Ovary (tissue), 7 donors: ENCODE measurements at regions not wholly inside any gene's neighbourhood (a gene's known extent, or its start where the extent isn't known, plus 50 kb on each side); places are given as distances from the start of the nearest gene placed in this dataset.

Source experiments
- DNase-seq, 5 donors: peaks; one replicate each; pipeline ENCODE4 v3.0.0-alpha.2; 2019 to 2020
- H3K27ac ChIP-seq, 2 donors: fragments of 200-600 bp; one replicate each; pipeline versions ENCODE4 v1.5.1 to v1.8.0; 2019 to 2022
- H3K27me3 ChIP-seq: fragments of 200-600 bp; one replicate; pipeline ENCODE4 v1.8.0; 2022
- H3K36me3 ChIP-seq: fragments of 200-600 bp; sonication (generic); one replicate; pipeline ENCODE4 v1.5.1; 2019
- H3K4me1 ChIP-seq: one replicate; pipeline ENCODE4 v1.8.1; 2013; ENCODE audit warnings: mild to moderate bottlenecking, moderate library complexity; ENCODE audit not compliant: insufficient read depth
- H3K4me3 ChIP-seq: fragments of 200-600 bp; sonication (generic); one replicate; pipeline ENCODE4 v1.5.1; 2017
- H3K9me3 ChIP-seq, 2 donors: fragments of 200-600 bp in 1 of 2; sonication (generic) in 1 of 2; one replicate each; pipeline versions ENCODE4 v1.5.1 to v1.8.1; 2013 to 2019; ENCODE audit warnings: mild to moderate bottlenecking in 1 of 2, moderate library complexity in 1 of 2
- CTCF ChIP-seq, 3 donors: fragments of 450-650 bp in 2 of 3; fragments of 200-600 bp in 1 of 3; IDR thresholded peaks; one replicate each; pipeline versions ENCODE4 v1.5.1 to v1.8.0; 2016 to 2022; ENCODE audit warnings: antibody characterized with exemption in 3 of 3, mild to moderate bottlenecking in 1 of 3
- EP300 ChIP-seq: sonication (generic); formaldehyde crosslinking; IDR thresholded peaks from one replicate; pipeline ENCODE4 v1.6.1; 2017; ENCODE audit warnings: antibody characterized with exemption
- POLR2A ChIP-seq: fragments of 450-650 bp; IDR thresholded peaks from one replicate; pipeline ENCODE4 v1.6.1; 2017; ENCODE audit warnings: antibody characterized with exemption, mild to moderate bottlenecking, moderate library complexity
- WGBS, 3 donors: extraction: QIAGEN DNeasy Blood & Tissue Kit in 1 of 3; methylation state at CpG; one replicate each; pipeline versions ENCODE4 v1.1.5 to v1.1.7; 2013 to 2017; 5-methylcytosine and 5-hydroxymethylcytosine counted together
- intact Hi-C, 4 donors: fragments of 100-400 bp; cut with DNase I; formaldehyde crosslinking; loops; one replicate each; pipeline versions ENCODE4 v1.11.0 to v1.15.1; 2022 to 2023
- donor health status: DM: no; HTN: no; CAD: no; lungs with moderate emphysema.
- donor health status: DM: no; HTN: no; CAD: no.
- donor health status: Bipolar disorder and iron deficiency.
- donor health status: DM: no; HTN: no; CAD: no.
- donor health status: DM: yes; HTN: yes; CAD: no.

GRCh38 chr13:44752164-44752563 is 176.0 kb upstream of the TSC22D1 start:
- intact Hi-C loops: no loop called here
- Histone ChIP-seq H3K27ac (no peak overlapping the region), H3K9me3 (no peaks in the 10 kb centered on the region), H3K27me3 (no peaks in the 10 kb centered on the region), H3K36me3 (no peaks in the 10 kb centered on the region), H3K4me1 (peaks cover under 1% of the 10 kb centered on the region), H3K4me3 (no peak overlapping the region)
- 55 to 67% (median 58%) methylated on average over 6 of the region's 6 CpGs for WGBS, 3 donors
- DNase-seq: no peak
- TF ChIP-seq EP300 (no peak), POLR2A (no peak), CTCF (IDR thresholded peaks at IDR 0.05) (no peak)

DNA sequence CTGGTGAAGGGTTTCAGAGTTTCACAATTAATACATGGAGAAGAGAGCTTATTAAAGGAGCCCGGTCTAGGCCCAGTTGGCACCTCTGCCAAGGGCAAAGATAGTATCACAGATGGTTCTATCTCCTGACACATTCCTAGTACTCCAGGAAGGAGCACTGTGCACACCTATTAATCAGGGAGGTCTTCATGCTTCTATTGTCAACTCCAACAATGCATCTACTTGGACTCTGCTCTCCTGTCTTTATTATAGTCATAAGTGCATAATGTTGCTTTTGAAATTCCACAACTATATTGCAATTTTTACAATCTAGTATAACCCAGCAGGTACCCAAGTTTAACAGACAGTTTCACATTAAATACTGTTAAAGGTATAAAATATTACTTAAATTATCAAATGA is 174.5 kb upstream of the TSC22D1 start:
- Histone ChIP-seq H3K4me3 (no peak overlapping the region), H3K36me3 (no peaks in the 10 kb centered on the region), H3K27ac (no peak overlapping the region), H3K27me3 (no peaks in the 10 kb centered on the region), H3K9me3 (no peaks in the 10 kb centered on the region), H3K4me1 (peaks cover 3% of the 10 kb centered on the region)
- DNase-seq: no peak
- TF ChIP-seq CTCF (IDR thresholded peaks at IDR 0.05) (no peak), POLR2A (no peak), EP300 (no peak)
- intact Hi-C loops: no loop called here
- 81 to 97% (median 85%) methylated on average over 1 of the region's 1 CpG for WGBS, 3 donors

- Histone ChIP-seq H3K27me3 (no peaks in the 10 kb centered on the region), H3K36me3 (no peaks in the 10 kb centered on the region), H3K4me1 (peaks cover 3% of the 10 kb centered on the region), H3K27ac (no peak overlapping the region), H3K9me3 (no peaks in the 10 kb centered on the region), H3K4me3 (no peak overlapping the region)
- intact Hi-C loops: no loop called here
- whole genome bisulfite sequencing, 3 donors: 51 to 72% (median 59%) methylated on average over 2 of the region's 2 CpGs
- TF ChIP-seq EP300 (no peak), CTCF (IDR thresholded peaks at IDR 0.05) (no peak)
- no peak for DNase-seq
These were observed 173.8 kb upstream of the TSC22D1 start for GRCh38 chr13:44749906-44750305.

- H3K36me3 ChIP-seq: no peaks in the 10 kb centered on the region
- 95 to 97% (median 96%) methylated on average over 1 of the region's 1 CpG for WGBS, 3 donors
- no peaks in the 10 kb centered on the region for H3K9me3 ChIP-seq
- H3K27ac ChIP-seq: no peak overlapping the region
- TF ChIP-seq POLR2A: no peak
- DNase-seq: no peak
- no peak overlapping the region for H3K4me3 ChIP-seq
- intact Hi-C loops: no loop called here
- H3K4me1 ChIP-seq: peaks cover 3% of the 10 kb centered on the region
- no peaks in the 10 kb centered on the region for H3K27me3 ChIP-seq
These were observed 172.3 kb upstream of the TSC22D1 start for GRCh38 chr13:44748439-44748838.

DNA sequence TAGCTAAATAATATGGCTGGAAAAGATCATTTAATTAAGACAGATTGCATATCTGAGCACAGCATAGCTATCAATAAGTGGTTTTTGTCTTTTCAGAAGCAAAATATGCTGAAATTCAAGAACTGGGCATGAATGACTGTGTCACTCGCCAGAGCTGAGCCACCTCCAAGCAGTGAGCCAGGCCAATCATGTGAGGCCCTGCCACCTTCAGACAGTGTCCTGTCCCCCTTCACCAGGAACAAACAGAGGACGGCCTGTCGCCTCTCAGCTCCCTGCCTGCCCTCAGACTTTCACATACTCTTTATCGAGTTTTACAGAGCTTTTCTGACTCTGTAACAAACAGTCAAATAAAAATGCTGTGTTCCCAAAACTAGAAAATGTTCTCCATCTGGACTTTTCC is 171.0 kb upstream of the TSC22D1 start:
- no peak for DNase-seq
- Histone ChIP-seq H3K9me3 (no peaks in the 10 kb centered on the region), H3K4me3 (no peak overlapping the region), H3K4me1 (peaks cover 3% of the 10 kb centered on the region), H3K27ac (no peak overlapping the region), H3K27me3 (no peaks in the 10 kb centered on the region), H3K36me3 (no peaks in the 10 kb centered on the region)
- 22 to 30% (median 27%) methylated on average over 4 of the region's 4 CpGs for WGBS, 3 donors
- TF ChIP-seq EP300 (no peak), POLR2A (no peak), CTCF (IDR thresholded peaks at IDR 0.05) (no peak)
- intact Hi-C loops: no loop called here
